SH-SY5Y (cell line): ENCODE measurements at regions not wholly inside any gene's neighbourhood (a gene's known extent, or its start where the extent isn't known, plus 50 kb on each side); places are given as distances from the start of the nearest gene placed in this dataset.

Experiments
- GATA2 ChIP-seq: IDR thresholded peaks from 2 replicates; pipeline ENCODE4 v1.6.1; 2011; ENCODE audit warnings: mild to moderate bottlenecking, low read depth, low read length
- GATA3 ChIP-seq: IDR thresholded peaks from 2 replicates; pipeline ENCODE4 v1.6.1; 2011; ENCODE audit warnings: low read depth, mild to moderate bottlenecking, low read length, moderate library complexity

DNA sequence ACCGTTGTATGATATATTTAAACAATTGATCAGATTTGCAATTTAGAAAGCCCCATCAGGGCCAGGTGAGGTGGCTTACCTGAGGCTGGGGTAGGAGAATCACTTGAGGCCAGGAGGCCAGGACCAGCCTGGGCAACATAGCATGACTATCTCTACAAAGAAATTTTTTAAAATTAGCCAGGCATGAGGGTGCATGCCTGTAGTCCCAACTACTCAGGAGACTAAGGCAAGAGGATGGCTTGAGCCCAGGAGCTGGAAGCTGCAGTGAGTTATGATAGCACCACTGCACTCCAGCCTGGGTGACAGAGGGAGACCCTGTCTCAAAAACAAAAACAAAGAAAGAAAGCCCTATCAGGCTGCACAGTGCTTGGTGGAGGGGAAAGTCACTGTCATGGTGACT lies 159.9 kb upstream of the RAB4A start:
- TF ChIP-seq GATA2 (no peak), GATA3 (no peak)
